Karpas-422 (cell line): ENCODE measurements at regions not wholly inside any gene's neighbourhood (a gene's known extent, or its start where the extent isn't known, plus 50 kb on each side); places are given as distances from the start of the nearest gene placed in this dataset.

Source experiments
- DNase-seq: peaks from one replicate; pipeline ENCODE4 v3.0.0-alpha.2; 2015
- H2AFZ ChIP-seq: fragments of 200-600 bp; sonication (generic); 2 replicates; pipeline ENCODE4 v1.6.1; 2014; ENCODE audit warnings: antibody characterized with exemption, low read length, mixed read lengths
- H3K27ac ChIP-seq: fragments of 200-600 bp; sonication (generic); 2 replicates; pipeline ENCODE4 v1.5.1; 2014; ENCODE audit warnings: mild to moderate bottlenecking, low read length, moderate library complexity
- H3K27me3 ChIP-seq: fragments of 200-600 bp; sonication (generic); 2 replicates; pipeline ENCODE4 v1.6.1; 2014; ENCODE audit warnings: low read length, mixed read lengths
- H3K36me3 ChIP-seq: fragments of 200-600 bp; sonication (generic); 2 replicates; pipeline ENCODE4 v1.6.1; 2014; ENCODE audit warnings: low read length, mixed read lengths; ENCODE audit not compliant: insufficient read depth
- H3K4me1 ChIP-seq: fragments of 200-600 bp; sonication (generic); 2 replicates; pipeline ENCODE4 v1.6.1; 2014; ENCODE audit warnings: mild to moderate bottlenecking, low read length, mixed read lengths
- H3K4me2 ChIP-seq: fragments of 200-600 bp; sonication (generic); 2 replicates; pipeline ENCODE4 v1.6.1; 2014; ENCODE audit warnings: low read length, low read depth, mild to moderate bottlenecking; ENCODE audit not compliant: poor library complexity, severe bottlenecking
- H3K4me3 ChIP-seq: fragments of 200-600 bp; sonication (generic); 2 replicates; pipeline ENCODE4 v1.5.1; 2014; ENCODE audit warnings: mild to moderate bottlenecking, antibody characterized with exemption, low read length, mixed read lengths
- H3K79me2 ChIP-seq: fragments of 200-600 bp; sonication (generic); 2 replicates; pipeline ENCODE4 v1.6.1; 2014; ENCODE audit warnings: mild to moderate bottlenecking, low read length, mixed read lengths
- H3K9ac ChIP-seq: fragments of 200-600 bp; sonication (generic); 2 replicates; pipeline ENCODE4 v1.6.0; 2014; ENCODE audit warnings: low read length
- H3K9me2 ChIP-seq: fragments of 200-600 bp; sonication (generic), shearing (Covaris generic); replicated peaks from 2 replicates; pipeline ENCODE4 v1.6.0; 2014; ENCODE audit warnings: mild to moderate bottlenecking, low read length, moderate library complexity; ENCODE audit not compliant: insufficient read depth
- H3K9me3 ChIP-seq: fragments of 300-700, 200-600 bp; sonication (generic); 2 replicates; pipeline ENCODE4 v1.6.1; 2014; ENCODE audit warnings: low read length, mixed read lengths
- H4K20me1 ChIP-seq: fragments of 200-600 bp; sonication (generic); 2 replicates; pipeline ENCODE4 v1.6.1; 2014; ENCODE audit warnings: mild to moderate bottlenecking, antibody characterized with exemption, low read length, low read depth; ENCODE audit not compliant: insufficient read depth

DNA sequence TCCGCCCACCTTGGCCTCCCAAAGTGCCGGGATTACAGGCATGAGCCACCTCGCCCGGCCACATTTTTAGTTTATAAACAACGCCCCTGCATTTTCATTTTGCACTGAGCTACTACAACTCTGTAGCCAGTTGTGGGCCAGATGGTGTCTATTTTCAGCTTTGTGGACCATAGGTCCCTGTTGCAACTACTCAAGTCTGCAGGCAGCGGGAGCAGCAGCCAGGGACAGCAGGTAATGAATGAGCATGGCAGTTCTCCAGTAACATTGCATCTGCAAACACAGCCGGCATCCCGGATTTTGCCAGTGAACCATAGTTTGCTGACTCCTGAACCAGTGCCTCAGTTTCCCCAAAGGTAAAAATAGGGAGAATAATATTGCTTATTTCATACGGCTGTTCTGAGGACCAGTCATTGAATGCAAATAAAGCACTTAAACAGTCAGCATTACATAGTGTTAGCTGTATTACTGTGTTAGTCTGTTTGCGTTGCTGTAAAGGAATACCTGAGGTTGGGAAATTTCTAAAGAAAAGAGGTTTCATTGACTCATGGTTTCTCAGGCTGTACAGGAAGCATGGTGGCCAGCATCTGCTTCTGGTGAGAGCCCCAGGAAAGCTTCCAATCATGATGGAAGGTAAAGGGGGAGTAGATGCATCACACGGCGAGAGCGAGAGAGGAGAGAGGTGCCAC lies 65.5 kb upstream of the SLC45A1 start:
- Histone ChIP-seq H3K27me3 (no peaks in the 10 kb centered on the region), H2AFZ (no peak overlapping the region), H3K9me2 (no peaks in the 10 kb centered on the region), H3K9me3 (no peaks in the 10 kb centered on the region), H4K20me1 (no peaks in the 10 kb centered on the region), H3K4me1 (no peaks in the 10 kb centered on the region), H3K79me2 (no peaks in the 10 kb centered on the region), H3K9ac (no peak overlapping the region), H3K36me3 (no peaks in the 10 kb centered on the region), H3K4me2 (no peak overlapping the region), H3K27ac (no peak overlapping the region), H3K4me3 (no peak overlapping the region)
- DNase-seq = no peak

DNA sequence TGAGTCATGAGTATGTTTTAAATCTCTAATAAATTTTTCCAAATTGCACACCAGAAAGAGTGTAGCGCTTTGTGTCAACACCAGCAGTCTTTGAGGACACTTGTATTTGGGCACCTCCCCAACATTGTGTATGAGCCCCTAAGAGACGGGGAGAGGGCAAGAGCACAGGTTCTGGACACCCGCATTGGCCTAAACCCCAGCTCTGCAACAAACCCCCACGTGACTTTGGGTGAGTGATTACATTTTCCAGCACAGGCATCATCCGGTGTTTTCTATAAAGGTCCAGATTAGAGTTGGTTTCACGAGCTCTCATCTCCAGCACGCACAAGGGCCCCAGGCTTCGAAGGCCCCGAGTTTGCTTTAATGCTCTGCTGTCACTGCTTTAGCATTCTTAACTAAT lies 66.3 kb upstream of the SLC45A1 start:
- H3K27me3 ChIP-seq = no peaks in the 10 kb centered on the region
- H4K20me1 ChIP-seq = no peaks in the 10 kb centered on the region
- no peaks in the 10 kb centered on the region for H3K36me3 ChIP-seq
- no peak overlapping the region for H3K4me3 ChIP-seq
- H3K9ac ChIP-seq = no peak overlapping the region
- DNase-seq = no peak
- no peak overlapping the region for H2AFZ ChIP-seq
- H3K9me2 ChIP-seq = no peaks in the 10 kb centered on the region
- no peaks in the 10 kb centered on the region for H3K9me3 ChIP-seq
- H3K27ac ChIP-seq = no peak overlapping the region
- no peaks in the 10 kb centered on the region for H3K79me2 ChIP-seq
- H3K4me2 ChIP-seq = no peak overlapping the region
- no peaks in the 10 kb centered on the region for H3K4me1 ChIP-seq

DNA sequence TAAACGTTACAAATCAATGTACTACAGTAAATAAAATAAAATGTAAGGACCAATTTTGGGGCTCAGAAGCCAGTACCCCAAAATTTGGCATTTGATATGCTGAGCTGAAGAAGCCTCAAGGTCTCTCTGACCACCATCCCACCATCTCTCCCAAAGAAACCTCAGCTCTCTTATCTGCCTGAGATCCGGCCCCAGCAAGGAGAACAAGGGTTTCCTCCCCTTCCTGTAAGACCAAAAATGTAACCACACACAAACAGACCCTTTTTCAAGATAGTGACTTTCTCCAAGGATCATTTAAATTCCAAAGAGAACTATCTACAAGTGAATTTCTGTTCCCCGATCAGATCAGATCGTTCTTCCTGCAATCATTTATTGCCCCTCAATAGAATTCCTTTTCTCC lies 68.1 kb upstream of the SLC45A1 start:
- no peaks in the 10 kb centered on the region for H3K79me2 ChIP-seq
- no peak for DNase-seq
- no peaks in the 10 kb centered on the region for H4K20me1 ChIP-seq
- no peaks in the 10 kb centered on the region for H3K4me1 ChIP-seq
- H3K4me2 ChIP-seq = no peak overlapping the region
- H3K4me3 ChIP-seq = no peak overlapping the region
- no peaks in the 10 kb centered on the region for H3K36me3 ChIP-seq
- no peak overlapping the region for H2AFZ ChIP-seq
- no peak overlapping the region for H3K27ac ChIP-seq
- no peaks in the 10 kb centered on the region for H3K27me3 ChIP-seq
- no peak overlapping the region for H3K9ac ChIP-seq
- H3K9me3 ChIP-seq = no peaks in the 10 kb centered on the region
- no peaks in the 10 kb centered on the region for H3K9me2 ChIP-seq

DNA sequence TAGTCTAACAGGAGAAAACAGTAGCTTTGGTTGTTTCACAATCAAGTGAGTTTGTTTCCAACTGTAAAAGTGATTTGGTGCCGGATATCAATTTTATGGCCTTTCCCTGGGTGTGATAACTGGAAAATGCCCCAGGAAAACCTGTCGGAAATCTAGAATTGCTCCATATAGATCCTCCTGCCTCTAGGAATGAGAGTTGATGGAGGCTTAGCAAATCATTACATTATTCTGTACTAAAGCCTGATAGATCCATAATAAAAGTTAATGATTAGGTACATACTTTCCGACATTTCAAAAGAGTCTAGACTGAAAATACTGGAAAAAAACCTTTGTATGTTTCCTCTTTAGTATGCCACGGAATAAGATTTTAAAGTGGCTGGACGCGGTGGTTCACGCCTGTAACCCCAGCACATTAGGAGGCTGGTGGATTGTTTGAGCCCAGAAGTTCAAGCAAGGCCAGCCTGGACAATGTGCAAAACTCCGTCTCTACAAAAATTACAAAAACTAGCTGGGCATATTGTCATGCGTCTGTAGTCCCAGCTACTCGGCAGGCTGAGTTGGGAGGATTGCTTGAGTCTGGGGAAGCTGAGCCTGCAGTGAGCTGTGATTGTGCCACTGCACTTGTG lies 70.0 kb upstream of the SLC45A1 start:
- Histone ChIP-seq H4K20me1 (no peaks in the 10 kb centered on the region), H3K79me2 (no peaks in the 10 kb centered on the region), H2AFZ (no peak overlapping the region), H3K36me3 (no peaks in the 10 kb centered on the region), H3K4me2 (no peak overlapping the region), H3K9ac (no peak overlapping the region), H3K27ac (no peak overlapping the region), H3K27me3 (no peaks in the 10 kb centered on the region), H3K9me3 (no peaks in the 10 kb centered on the region), H3K9me2 (no peaks in the 10 kb centered on the region), H3K4me3 (no peak overlapping the region), H3K4me1 (no peaks in the 10 kb centered on the region)
- no peak for DNase-seq

DNA sequence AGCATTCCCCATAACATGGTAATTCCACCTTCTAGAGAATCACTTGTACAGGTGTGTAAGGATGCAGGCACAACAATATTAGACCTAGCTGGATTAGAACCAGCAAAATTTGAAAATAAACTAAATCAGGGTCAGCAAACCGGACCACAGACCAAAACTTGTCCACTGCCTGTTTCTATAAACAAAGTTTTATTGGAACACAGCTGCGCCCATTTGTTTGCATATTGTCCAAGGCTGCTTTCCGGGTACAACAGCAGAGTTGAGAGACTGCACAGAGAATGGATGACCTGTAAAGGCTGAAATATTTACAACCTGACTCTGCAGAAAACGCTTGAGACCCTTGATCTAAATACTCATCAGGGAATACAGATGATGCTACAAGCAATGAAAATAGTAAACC lies 73.6 kb upstream of the SLC45A1 start:
- no peak overlapping the region for H2AFZ ChIP-seq

DNA sequence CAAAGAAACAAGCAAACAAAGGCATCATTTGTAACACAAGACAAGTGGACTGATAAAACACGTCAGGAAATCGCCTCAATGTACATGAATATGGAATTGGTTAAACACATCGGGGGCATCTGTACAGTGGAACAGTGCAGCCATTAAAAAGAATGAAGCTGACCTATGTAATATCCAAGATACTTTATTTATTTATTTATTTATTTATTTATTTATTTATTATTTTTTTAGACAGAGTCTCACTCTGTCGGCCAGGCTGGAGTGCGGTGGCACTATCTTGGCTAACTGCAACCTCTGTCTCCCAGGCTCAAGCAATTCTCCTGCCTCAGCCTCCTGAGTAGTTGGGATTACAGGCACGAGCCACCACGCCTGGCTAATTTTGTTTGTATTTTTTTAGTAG lies 75.4 kb upstream of the SLC45A1 start:
- H4K20me1 ChIP-seq = no peaks in the 10 kb centered on the region
- H3K4me3 ChIP-seq = no peak overlapping the region
- H3K79me2 ChIP-seq = no peaks in the 10 kb centered on the region
- no peak overlapping the region for H2AFZ ChIP-seq
- no peak for DNase-seq
- no peak overlapping the region for H3K9ac ChIP-seq
- no peaks in the 10 kb centered on the region for H3K4me1 ChIP-seq
- no peaks in the 10 kb centered on the region for H3K9me3 ChIP-seq
- H3K36me3 ChIP-seq = no peaks in the 10 kb centered on the region
- H3K27me3 ChIP-seq = no peaks in the 10 kb centered on the region
- no peaks in the 10 kb centered on the region for H3K9me2 ChIP-seq
- H3K4me2 ChIP-seq = no peak overlapping the region
- H3K27ac ChIP-seq = no peak overlapping the region

More for the DNA sequence above, 73.6 kb upstream of the SLC45A1 start:
- Histone ChIP-seq H3K79me2 (no peaks in the 10 kb centered on the region), H3K27me3 (no peaks in the 10 kb centered on the region), H3K9me3 (no peaks in the 10 kb centered on the region), H3K9ac (no peak overlapping the region), H3K36me3 (no peaks in the 10 kb centered on the region), H3K9me2 (no peaks in the 10 kb centered on the region), H4K20me1 (no peaks in the 10 kb centered on the region), H3K4me1 (no peaks in the 10 kb centered on the region), H3K27ac (no peak overlapping the region), H3K4me3 (no peak overlapping the region), H3K4me2 (no peak overlapping the region)
- DNase-seq = no peak

DNA sequence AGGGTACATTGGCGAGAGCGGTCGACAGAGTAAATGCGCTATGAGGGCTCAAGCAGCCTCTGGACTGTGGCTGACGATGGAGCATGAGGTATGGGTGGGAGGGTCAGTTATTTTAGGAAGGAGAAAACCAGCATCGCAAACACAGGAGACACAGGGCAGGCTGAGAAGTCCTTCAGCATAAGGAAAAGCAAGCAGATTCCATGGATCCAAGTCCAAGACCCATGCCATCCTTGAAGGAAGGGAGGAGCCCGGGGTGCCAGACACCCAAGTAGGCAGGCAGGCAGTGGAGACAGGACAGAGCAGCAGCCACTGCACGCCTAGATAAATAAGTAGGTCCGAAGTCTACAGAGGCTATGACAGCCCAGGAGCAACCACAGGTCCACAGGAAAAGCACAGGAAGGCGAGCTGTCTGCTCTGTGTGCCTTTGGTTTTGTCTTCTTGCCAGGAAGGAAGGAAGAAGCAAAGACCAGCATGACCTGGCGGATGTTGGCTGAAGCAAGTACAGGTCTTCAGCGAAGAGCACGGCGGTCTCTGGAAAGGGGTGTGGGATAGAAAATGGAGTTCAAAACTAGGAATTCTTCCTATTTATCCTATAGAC lies 76.4 kb upstream of the SLC45A1 start:
- Histone ChIP-seq H2AFZ (no peak overlapping the region), H3K27me3 (no peaks in the 10 kb centered on the region), H4K20me1 (no peaks in the 10 kb centered on the region)

DNA sequence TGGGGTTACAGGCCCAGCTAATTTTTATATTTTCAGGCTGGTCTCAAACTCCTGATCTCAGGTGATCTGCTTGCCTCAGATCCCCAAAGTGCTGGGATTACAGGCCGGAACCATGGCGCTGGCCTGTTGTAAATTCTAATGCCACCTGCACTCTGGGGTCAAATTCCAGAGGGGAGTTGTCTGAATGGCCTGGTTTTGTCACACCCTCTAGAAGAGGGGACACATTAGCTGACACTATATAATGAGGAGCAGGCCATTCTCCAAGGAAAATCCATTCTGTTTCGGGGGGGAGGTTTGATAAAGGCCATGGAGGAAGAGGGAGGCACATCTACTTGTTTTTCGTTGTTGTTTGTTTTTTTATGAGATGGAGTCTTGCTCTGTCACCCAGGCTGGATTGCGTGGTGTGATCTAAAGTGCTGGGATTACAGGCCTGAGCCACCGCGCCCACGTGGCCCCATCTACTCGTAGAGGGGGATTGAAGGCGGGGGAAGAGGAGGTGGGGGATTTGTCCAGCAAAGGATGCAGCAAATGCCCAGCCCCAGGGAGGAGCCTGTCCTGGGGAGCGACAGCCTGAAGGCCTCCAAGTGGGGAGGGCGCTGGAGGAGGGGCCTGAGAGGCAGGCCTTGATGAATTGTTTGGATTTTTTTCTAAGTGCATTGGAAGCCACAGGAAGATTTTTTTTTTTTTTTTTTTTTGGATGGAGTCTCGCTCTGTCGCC lies 78.4 kb upstream of the SLC45A1 start:
- Histone ChIP-seq H3K36me3 (no peaks in the 10 kb centered on the region), H3K4me3 (no peak overlapping the region), H3K27ac (no peak overlapping the region), H3K79me2 (no peaks in the 10 kb centered on the region), H2AFZ (no peak overlapping the region), H3K27me3 (no peaks in the 10 kb centered on the region), H3K4me2 (no peak overlapping the region), H3K9ac (no peak overlapping the region), H3K4me1 (no peaks in the 10 kb centered on the region), H4K20me1 (no peaks in the 10 kb centered on the region), H3K9me2 (no peaks in the 10 kb centered on the region), H3K9me3 (no peaks in the 10 kb centered on the region)
- no peak for DNase-seq

More for the DNA sequence above, 76.4 kb upstream of the SLC45A1 start:
- Histone ChIP-seq H3K4me3 (no peak overlapping the region), H3K9me2 (no peaks in the 10 kb centered on the region), H3K4me1 (no peaks in the 10 kb centered on the region), H3K9me3 (no peaks in the 10 kb centered on the region), H3K36me3 (no peaks in the 10 kb centered on the region), H3K79me2 (no peaks in the 10 kb centered on the region), H3K4me2 (no peak overlapping the region), H3K27ac (no peak overlapping the region), H3K9ac (no peak overlapping the region)
- DNase-seq = no peak
